HuH-7.5 (cell line): ENCODE measurements at regions not wholly inside any gene's neighbourhood (a gene's known extent, or its start where the extent isn't known, plus 50 kb on each side); places are given as distances from the start of the nearest gene placed in this dataset.
"Not testable (repeated sequence)": the region's sequence is repeated elsewhere in the genome, so short reads cannot be mapped to it uniquely, and the experiment has no call there.

ENCODE experiments used
- DNase-seq: peaks from one replicate; pipeline ENCODE4 v3.0.0; 2011; ENCODE audit warnings: low spot score

DNA sequence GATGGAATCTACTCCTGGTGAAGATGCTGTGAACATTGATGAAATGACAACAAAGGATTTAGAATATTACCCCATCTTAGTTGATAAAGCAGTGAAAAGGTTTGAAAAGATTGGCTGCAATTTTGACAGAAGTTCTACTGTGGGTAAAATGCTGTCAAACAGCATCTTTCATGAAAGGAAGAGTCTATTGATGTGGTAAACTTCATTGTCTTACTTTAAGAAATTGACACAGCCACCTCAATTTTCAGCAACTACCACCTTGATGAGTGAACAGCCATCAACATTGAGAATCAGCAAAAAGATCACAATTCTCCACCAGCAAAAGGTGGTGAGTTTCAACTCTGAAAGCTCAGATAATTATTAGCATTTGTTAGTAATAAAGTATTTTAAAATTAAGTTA is 310.3 kb upstream of the RBMS1 start:
- DNase-seq: no peak

DNA sequence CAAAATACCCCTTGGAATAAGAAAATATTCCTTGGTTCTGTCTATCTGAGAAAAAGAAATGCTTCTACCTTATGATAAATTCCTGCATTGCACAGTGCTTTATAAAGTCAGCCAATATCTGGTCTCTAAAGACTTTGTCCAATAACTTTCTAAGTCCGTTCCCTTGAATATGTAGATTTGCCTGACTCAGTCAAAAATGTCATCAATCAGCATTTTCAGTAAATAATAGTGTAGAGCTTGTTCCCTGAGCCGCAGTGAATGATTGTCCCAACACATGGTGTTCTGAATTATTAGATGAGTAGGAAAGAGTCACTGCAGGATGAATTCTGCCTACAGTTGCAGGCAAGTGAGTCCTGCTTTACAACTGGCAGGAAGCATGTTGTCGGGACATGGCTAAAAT is 316.8 kb upstream of the RBMS1 start:
- no peak for DNase-seq

DNA sequence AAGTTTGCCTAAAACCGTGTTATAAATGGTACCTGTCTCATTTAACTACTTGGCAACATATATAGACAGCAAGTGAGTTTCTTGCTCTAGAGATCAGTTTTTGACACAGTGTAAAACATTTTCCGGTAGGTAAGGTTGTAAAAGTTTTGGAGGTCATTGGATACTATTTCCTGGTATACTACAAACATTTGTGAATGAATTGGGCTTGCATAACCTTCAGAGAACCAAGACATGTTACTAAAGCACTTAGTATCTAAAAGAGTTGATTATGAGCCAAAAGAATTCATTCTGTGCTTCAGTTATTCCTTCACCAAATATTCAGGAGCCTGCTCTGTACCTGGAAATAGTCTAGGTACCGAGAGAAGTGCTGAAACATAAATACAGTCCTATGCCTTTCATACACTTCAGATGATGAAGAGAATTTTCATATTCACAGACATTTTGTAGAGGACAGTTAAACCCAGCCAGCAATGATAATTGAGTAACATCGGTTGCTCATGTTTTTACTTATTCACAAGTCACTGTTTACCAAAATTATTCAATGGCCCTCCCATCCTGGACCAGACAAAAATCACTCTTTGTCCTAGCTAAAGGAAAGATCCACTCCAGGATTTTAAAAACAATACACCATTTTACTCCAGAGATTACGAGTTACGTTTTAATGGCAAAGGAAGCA is 319.4 kb upstream of the RBMS1 start:
- no peak for DNase-seq

GRCh38 chr2:160813506-160813858 is 319.9 kb upstream of the RBMS1 start:
- no peak for DNase-seq

- DNase-seq: no peak
These were observed 323.4 kb upstream of the RBMS1 start for GRCh38 chr2:160816916-160817499.

- no peak for DNase-seq
These were observed 327.1 kb upstream of the RBMS1 start for GRCh38 chr2:160820691-160821090.

DNA sequence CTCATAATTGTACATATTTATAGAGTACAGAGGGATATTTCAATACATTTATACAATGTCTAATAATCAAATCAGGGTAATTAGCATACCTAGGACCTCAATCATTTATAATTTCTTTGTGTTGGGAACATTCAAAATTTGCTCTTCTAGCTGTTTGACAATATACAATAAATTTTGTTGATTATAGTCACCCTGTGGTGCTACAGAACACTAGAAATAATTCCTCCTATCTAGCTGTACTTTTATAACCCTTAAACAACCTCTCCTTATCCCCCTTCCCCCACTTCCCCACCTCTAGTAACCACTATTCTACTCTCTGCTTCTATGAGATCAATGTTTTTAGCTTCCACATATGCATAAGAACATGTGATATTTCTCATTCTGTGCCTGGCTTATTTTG is 328.4 kb upstream of the RBMS1 start:
- no peak for DNase-seq

DNA sequence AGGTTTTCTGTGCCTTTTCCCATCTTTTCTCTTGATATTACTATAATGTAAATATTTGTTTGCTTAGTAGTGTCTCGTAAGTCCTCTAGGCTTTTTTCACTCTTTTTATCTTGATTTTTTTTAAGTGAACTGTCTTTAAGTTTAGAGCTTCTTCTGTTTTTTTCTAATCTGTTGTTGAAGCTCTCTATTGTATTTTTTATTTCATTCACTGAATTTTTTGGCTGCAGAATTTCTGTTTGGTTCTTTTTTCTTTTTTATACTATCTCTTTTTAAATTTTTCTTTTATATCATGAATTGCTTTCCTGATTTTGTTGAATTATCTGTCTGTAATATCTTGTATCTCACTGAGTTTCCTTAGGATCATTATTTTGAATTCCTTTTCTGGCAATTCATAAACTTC is 331.8 kb upstream of the RBMS1 start:
- DNase-seq: no peak

DNA sequence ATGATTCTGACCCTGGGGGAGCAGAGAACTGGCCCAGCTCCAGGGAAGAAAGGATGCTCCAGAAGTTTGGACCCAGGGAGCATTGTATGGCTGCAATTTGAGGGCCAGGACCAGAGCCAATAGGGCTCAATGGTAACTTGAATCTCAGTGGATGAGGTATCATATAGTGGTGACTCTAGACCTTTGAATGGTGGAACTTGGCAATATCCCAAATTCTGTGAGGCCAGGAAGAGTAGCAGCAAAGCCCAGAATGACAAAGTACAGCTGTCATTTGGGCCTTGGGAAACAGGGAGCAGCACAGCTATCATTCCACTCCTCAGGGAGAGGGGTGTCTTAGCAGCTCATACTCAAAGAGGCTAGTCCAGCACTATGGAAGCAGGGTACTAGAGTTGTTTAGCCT is 332.9 kb upstream of the RBMS1 start:
- DNase-seq: no peak

DNA sequence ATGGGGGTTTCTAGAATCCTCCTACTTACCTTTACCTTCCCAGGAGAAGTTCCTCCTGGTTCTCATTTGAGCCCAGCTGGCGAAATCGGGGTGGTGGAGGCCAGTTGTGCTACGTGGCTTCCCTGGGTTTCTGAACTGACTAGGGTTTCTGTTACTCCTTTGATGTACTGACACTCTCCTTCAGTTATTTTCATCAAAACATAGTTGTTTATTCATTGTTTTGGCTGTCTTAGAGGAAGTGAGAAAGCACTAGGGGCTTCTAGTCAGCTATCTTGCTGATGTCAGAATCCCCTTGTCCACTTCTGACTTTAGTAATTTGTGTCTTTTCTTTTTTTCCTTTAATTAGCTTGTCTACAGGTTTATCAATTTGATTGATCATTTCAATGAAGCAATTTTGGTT is 332.2 kb upstream of the TANK start:
- no peak for DNase-seq

GRCh38 chr2:160832381-160832780 is 327.8 kb upstream of the TANK start:
- DNase-seq: not testable (repeated sequence)

DNA sequence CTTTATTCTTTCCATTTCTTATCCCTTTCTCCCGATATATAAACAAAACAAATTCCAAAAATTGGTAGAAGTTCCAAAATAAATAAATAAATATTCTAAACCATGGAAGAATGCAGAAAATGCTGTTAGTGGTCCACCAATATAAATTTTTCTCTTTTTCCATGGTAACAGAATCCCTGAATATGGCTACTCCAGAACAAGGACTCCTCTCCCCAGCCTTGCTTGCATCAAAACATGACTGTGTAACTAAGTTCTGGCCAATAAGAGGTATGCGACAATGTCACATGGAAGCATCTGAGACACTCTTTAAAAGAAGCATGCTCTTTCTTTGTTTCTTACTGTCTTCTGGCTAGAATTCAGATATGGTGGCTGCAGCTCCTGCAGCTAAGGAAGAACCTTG is 325.1 kb upstream of the TANK start:
- DNase-seq: no peak

- DNase-seq: no peak
These were observed 323.5 kb upstream of the TANK start for GRCh38 chr2:160836755-160837154.

DNA sequence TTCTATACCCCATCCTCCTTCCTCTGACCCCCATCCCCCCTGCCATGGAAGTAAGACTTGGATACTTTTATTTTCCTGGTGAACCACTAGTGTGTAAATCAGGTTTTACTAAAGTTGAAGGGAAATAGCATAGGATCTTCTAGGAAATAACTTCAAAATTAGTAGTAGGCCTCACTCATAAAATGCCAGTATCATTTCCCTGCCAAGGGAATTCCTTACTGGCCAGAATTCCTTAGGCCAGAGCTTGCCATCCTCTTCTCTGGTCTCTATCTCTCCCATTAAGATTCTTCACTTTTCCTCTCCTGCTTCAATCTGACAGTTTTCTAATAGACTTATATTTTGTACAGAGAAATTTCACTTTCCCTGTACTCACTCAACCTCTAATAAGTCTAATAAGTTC is 322.8 kb upstream of the TANK start:
- no peak for DNase-seq

- DNase-seq: no peak
These were observed 322.1 kb upstream of the TANK start for GRCh38 chr2:160838147-160838546.

DNA sequence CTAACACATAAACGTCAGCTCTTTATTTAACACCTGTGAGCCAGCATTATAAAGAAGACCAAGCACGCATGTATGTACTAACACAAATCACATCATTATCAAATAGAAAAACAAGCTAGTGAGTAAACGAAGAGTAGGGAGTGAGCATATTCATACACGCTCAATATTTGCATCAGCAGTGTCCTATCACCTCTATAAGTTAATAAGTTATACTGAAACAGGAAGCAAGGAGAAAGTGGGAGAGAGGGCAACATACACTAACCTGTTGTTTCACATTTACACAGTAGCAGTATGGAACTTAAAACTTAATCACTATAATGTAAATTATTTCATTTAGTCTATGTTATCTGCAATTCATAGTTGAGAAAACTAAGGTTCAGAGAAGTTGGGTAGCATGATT is 321.5 kb upstream of the TANK start:
- no peak for DNase-seq

- no peak for DNase-seq
These were observed 317.9 kb upstream of the TANK start for GRCh38 chr2:160842286-160842685.

- DNase-seq: no peak
These were observed 301.1 kb upstream of the TANK start for GRCh38 chr2:160859096-160859495.

GRCh38 chr2:160862226-160862625 is 298.0 kb upstream of the TANK start:
- no peak for DNase-seq

- DNase-seq: no peak
These were observed 291.3 kb upstream of the TANK start for GRCh38 chr2:160868891-160869290.

- DNase-seq: no peak
These were observed 290.8 kb upstream of the TANK start for GRCh38 chr2:160869411-160869810.

DNA sequence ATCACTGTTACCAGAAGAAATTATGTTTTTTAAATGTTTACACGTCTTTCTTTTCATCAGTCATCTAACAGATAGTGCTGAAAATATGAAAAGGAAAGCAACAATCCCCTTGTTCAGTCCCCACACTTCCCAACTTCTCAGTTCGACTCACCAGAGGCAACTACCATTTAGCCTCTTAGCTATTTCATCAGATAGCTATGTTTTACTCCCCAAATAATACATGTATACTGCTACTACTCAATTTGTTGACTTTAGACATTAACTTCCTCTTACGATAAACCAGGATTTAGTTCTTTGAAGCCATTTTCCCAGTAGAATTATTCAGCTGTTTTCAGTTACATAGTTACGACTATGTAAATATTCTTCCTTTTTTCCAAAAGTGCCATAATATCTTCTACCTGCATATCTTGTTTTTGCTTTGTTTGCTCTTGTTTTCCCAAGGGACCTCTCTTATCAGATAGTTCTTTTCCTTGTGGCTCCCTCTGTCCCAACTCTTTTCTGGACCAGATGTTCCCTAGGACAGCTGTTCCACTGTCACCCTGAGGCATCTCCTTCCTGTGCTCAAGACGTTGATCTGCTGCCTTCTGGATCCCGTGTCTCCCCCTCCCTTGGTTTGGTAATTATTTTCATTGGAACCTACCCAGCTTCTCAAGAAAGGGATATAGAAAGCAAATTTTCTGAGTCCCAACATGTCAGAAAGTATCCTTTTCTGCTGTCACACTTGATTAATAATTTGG is 289.3 kb upstream of the TANK start:
- DNase-seq: no peak

GRCh38 chr2:160871953-160872352 is 288.3 kb upstream of the TANK start:
- DNase-seq: no peak

DNA sequence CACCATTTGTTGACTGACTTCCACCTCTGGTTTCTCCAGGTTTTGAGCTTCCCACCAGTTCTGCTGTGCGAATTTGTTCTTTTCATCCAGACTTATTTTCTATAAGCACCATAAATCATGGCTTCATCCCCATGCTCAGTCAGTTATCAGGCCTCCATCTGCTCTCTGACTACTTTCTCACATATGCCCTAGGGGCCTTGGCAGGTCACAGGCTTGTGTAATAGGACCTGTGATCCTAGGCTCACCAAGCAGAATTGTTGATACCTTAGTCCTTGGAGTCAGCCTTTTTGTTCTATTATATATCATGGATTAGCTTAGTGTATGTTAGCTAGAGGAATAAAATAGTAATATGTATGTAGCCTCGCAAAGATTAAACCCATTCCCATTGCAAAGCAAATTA is 284.2 kb upstream of the TANK start:
- no peak for DNase-seq
